B cell (primary cell): ENCODE measurements at regions not wholly inside any gene's neighbourhood (a gene's known extent, or its start where the extent isn't known, plus 50 kb on each side); places are given as distances from the start of the nearest gene placed in this dataset.

Experiments
- ATAC-seq: fragments of 200-7000 bp; cut with Tn5 transposase; one replicate; pipeline ENCODE4 v1.10.0; 2021; ENCODE audit warnings: low read depth, mild to moderate bottlenecking, moderate number of reproducible peaks, moderate library complexity
- CTCF ChIA-PET: fragments of 350-600 bp; sonication (Branson Sonifier 250); formaldehyde crosslinking; loops from one replicate; lab custom pipeline; 2021; ENCODE audit warnings: antibody characterized with exemption, inconsistent platforms; lab: Charles Lee
- POLR2A ChIA-PET: fragments of 350-600 bp; sonication (Branson Sonifier 250); formaldehyde crosslinking; loops from one replicate; lab custom pipeline; 2021; ENCODE audit warnings: antibody characterized with exemption; lab: Charles Lee
- DNase-seq: peaks from one replicate; pipeline ENCODE4 v3.0.0; 2013
- H2AFZ ChIP-seq: 2 replicates; pipeline ENCODE4 v1.6.1; 2012; ENCODE audit warnings: mild to moderate bottlenecking, low read depth, low read length; ENCODE audit not compliant: insufficient read depth, poor library complexity, severe bottlenecking
- H3K27ac ChIP-seq, 2 donors: 1 replicate in 1 of 2; 2 replicates in 1 of 2; pipeline ENCODE4 v1.5.1; 2012 to 2013; ENCODE audit warnings: low read length in 2 of 2, mild to moderate bottlenecking in 2 of 2, moderate library complexity in 1 of 2
- H3K27me3 ChIP-seq, 4 experiments: fragments of 200-600 bp in 1 of 4; sonication (generic) in 1 of 4; replicated peaks in 1 of 4; 1 replicate in 2 of 4; 2 replicates in 2 of 4; pipeline versions ENCODE4 v1.6.1 to v1.7.0; 2013 to 2016; ENCODE audit warnings: low read length in 3 of 4, mild to moderate bottlenecking in 2 of 4, mixed read lengths in 1 of 4, moderate library complexity in 1 of 4; ENCODE audit not compliant: insufficient read depth in 4 of 4, control insufficient read depth in 3 of 4; ENCODE audit errors: control extremely low read depth in 1 of 4
- H3K36me3 ChIP-seq, 2 experiments: replicated peaks in 1 of 2; 1 replicate in 1 of 2; 2 replicates in 1 of 2; pipeline versions ENCODE4 v1.6.1 to v1.7.1; 2013; ENCODE audit warnings: low read length in 1 of 2; ENCODE audit not compliant: insufficient read depth in 2 of 2, control insufficient read depth in 1 of 2; ENCODE audit errors: control extremely low read depth in 1 of 2, extremely low read depth in 1 of 2
- H3K4me1 ChIP-seq, 2 donors: fragments of 200-600 bp in 1 of 2; sonication (generic) in 1 of 2; 1 replicate in 1 of 2; 2 replicates in 1 of 2; pipeline versions ENCODE4 v1.5.1 to v1.6.1; 2013 to 2017; ENCODE audit warnings: low read length in 2 of 2; ENCODE audit not compliant: control insufficient read depth in 2 of 2, insufficient read depth in 2 of 2
- H3K4me2 ChIP-seq: replicated peaks from 2 replicates; pipeline ENCODE3; 2012; ENCODE audit warnings: mild to moderate bottlenecking, low read depth, low read length; ENCODE audit not compliant: poor library complexity, severe bottlenecking
- H3K4me3 ChIP-seq, 5 experiments: fragments of 200-600 bp in 1 of 5; sonication (generic) in 1 of 5; 1 replicate in 3 of 5; 2 replicates in 2 of 5; pipeline versions ENCODE4 v1.5.1 to v1.7.0; 2011 to 2016; ENCODE audit warnings: low read length in 4 of 5, mild to moderate bottlenecking in 4 of 5, low read depth in 2 of 5, control low read depth in 1 of 5, moderate library complexity in 1 of 5; ENCODE audit not compliant: insufficient read depth in 1 of 5; ENCODE audit errors: control extremely low read depth in 1 of 5, extremely low read depth in 1 of 5
- H3K79me2 ChIP-seq: fragments of 200-600 bp; sonication (generic); one replicate; pipeline ENCODE4 v1.6.0; 2016; ENCODE audit warnings: low read length; ENCODE audit not compliant: control insufficient read depth, insufficient read depth
- H3K9ac ChIP-seq: fragments of 200-600 bp; sonication (generic); 2 replicates; pipeline ENCODE4 v1.6.1; 2017; ENCODE audit warnings: mild to moderate bottlenecking, low read length, moderate library complexity
- H3K9me3 ChIP-seq, 3 donors: one replicate each; pipeline versions ENCODE4 v1.6.1 to v1.7.1; 2013; ENCODE audit warnings: low read length in 2 of 3; ENCODE audit not compliant: control insufficient read depth in 2 of 3, insufficient read depth in 1 of 3; ENCODE audit errors: control extremely low read depth in 1 of 3
- H4K20me1 ChIP-seq: 2 replicates; pipeline ENCODE4 v1.6.0; 2012; ENCODE audit warnings: mild to moderate bottlenecking, low read length; ENCODE audit not compliant: insufficient read depth, control insufficient read depth, poor library complexity, severe bottlenecking
- H3K27ac Mint-ChIP-seq: one replicate; pipeline ENCODE4 v1.8.0; 2021; ENCODE audit warnings: mixed read lengths
- H3K27me3 Mint-ChIP-seq: one replicate; pipeline ENCODE4 v1.8.0; 2021; ENCODE audit warnings: mixed read lengths
- H3K4me1 Mint-ChIP-seq: one replicate; pipeline ENCODE4 v1.8.0; 2021; ENCODE audit warnings: mixed read lengths
- H3K4me3 Mint-ChIP-seq: one replicate; pipeline ENCODE4 v1.8.0; 2021; ENCODE audit warnings: mixed read lengths
- H3K9me3 Mint-ChIP-seq: one replicate; pipeline ENCODE4 v1.8.0; 2022; ENCODE audit warnings: mixed read lengths; ENCODE audit not compliant: insufficient read depth
- EZH2 ChIP-seq: IDR thresholded peaks from 2 replicates; pipeline ENCODE4 v1.6.1; 2012; ENCODE audit warnings: borderline replicate concordance, low read depth, mild to moderate bottlenecking, moderate library complexity, low read length; ENCODE audit not compliant: insufficient read depth, poor library complexity, severe bottlenecking
- WGBS: methylation state at CpG from one replicate; pipeline ENCODE4 v1.1.5; 2013; ENCODE audit warnings: missing lambda C conversion rate; ENCODE audit not compliant: insufficient coverage; 5-methylcytosine and 5-hydroxymethylcytosine counted together
- intact Hi-C: fragments of 100-400 bp; cut with micrococcal nuclease; formaldehyde crosslinking; loops from one replicate; pipeline ENCODE4 v1.10.0; 2022
- TF ChIP-seq, protein P1 (sequence below): fragments of 200-600 bp; IDR thresholded peaks from one replicate; pipeline ENCODE4 v1.8.0; 2022; ENCODE audit warnings: antibody characterized with exemption, mild to moderate bottlenecking

DNA sequence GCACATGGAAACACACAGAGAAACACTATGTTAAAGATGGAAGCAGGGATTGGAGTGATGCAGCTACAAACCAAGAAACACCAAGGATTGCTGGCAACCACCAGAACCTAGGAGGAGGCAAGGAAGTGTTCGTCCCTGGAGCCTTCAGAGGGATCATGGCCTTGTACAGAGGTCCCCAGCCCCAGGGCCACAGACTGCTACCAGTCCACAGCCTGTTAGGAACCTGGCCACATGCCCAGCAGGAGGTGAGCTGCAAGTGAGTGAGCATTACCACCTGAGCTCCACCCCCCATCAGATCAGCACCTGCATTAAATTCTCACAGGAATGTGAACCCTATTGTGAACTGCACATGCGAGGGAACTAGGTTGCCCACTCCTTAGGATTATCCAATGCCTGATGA lies 505.7 kb upstream of the MDFIC2 start:
- DNase-seq (no peak), ATAC-seq (no peak)
- Histone ChIP-seq H3K4me1 (no peaks in the 10 kb centered on the region), H2AFZ (no peak overlapping the region), H3K9me3 (peaks cover 0 to 5% (median 3%) of the 10 kb centered on the region in 3 donors), H3K79me2 (no peaks in the 10 kb centered on the region), H3K9ac (no peak overlapping the region), H4K20me1 (no peaks in the 10 kb centered on the region), H3K27ac (no peak overlapping the region), H3K27me3 (peaks cover 0 to 4% (median 0%) of the 10 kb centered on the region in 4 experiments), H3K4me2 (no peak overlapping the region), H3K36me3 (no peaks in the 10 kb centered on the region), H3K4me3 (no peak overlapping the region)
- ChIA-PET POLR2A (no interaction called here), CTCF (no interaction called here)
- TF ChIP-seq, protein P1, sequence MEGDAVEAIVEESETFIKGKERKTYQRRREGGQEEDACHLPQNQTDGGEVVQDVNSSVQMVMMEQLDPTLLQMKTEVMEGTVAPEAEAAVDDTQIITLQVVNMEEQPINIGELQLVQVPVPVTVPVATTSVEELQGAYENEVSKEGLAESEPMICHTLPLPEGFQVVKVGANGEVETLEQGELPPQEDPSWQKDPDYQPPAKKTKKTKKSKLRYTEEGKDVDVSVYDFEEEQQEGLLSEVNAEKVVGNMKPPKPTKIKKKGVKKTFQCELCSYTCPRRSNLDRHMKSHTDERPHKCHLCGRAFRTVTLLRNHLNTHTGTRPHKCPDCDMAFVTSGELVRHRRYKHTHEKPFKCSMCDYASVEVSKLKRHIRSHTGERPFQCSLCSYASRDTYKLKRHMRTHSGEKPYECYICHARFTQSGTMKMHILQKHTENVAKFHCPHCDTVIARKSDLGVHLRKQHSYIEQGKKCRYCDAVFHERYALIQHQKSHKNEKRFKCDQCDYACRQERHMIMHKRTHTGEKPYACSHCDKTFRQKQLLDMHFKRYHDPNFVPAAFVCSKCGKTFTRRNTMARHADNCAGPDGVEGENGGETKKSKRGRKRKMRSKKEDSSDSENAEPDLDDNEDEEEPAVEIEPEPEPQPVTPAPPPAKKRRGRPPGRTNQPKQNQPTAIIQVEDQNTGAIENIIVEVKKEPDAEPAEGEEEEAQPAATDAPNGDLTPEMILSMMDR = no peak
- TF ChIP-seq EZH2 = no peak
- no peaks in the 10 kb centered on the region for H3K4me1 Mint-ChIP-seq
- intact Hi-C loops = no loop called here
- H3K9me3 Mint-ChIP-seq = no peaks in the 10 kb centered on the region
- WGBS = 64% methylated on average over 2 of the region's 2 CpGs
- H3K27me3 Mint-ChIP-seq = no peaks in the 10 kb centered on the region
- H3K27ac Mint-ChIP-seq = no peak overlapping the region
- H3K4me3 Mint-ChIP-seq = no peak overlapping the region

DNA sequence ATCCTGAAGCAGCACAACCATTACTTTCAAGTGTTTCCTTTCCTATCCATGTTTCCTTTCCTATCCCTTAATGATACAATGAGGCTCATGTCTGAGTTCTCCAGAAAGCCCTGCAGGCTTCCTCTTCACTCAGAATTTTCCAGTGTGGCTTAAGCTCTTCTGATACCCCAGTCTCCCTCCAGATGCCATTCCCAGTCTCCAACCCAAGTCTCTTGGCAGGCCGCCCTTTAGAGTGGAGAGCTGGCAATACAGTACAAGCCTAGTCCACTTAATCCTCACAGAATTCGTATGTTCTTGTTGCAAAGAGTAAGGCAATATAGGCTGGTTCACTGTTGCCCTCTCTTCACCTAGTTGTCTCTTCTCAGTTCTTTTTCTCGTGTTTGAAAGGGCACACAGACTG lies 503.9 kb upstream of the MDFIC2 start:
- Mint-ChIP-seq H3K4me3 (no peak overlapping the region), H3K4me1 (no peaks in the 10 kb centered on the region), H3K9me3 (no peaks in the 10 kb centered on the region), H3K27me3 (no peaks in the 10 kb centered on the region), H3K27ac (no peak overlapping the region)
- CTCF ChIA-PET = no interaction called here
- Histone ChIP-seq H3K9me3 (peaks cover 0 to 5% (median 3%) of the 10 kb centered on the region in 3 donors), H3K4me3 (no peak overlapping the region), H2AFZ (no peak overlapping the region), H4K20me1 (no peaks in the 10 kb centered on the region), H3K4me1 (no peaks in the 10 kb centered on the region), H3K27me3 (peaks cover 0 to 4% (median 0%) of the 10 kb centered on the region in 4 experiments), H3K9ac (no peak overlapping the region), H3K27ac (no peak overlapping the region), H3K79me2 (no peaks in the 10 kb centered on the region), H3K36me3 (no peaks in the 10 kb centered on the region), H3K4me2 (no peak overlapping the region)
- TF ChIP-seq, protein P1 = no peak
- TF ChIP-seq EZH2 = no peak
- intact Hi-C loops = no loop called here
- ATAC-seq = no peak
- POLR2A ChIA-PET = no interaction called here
- DNase-seq = no peak
- 93% methylated on average over 2 of the region's 3 CpGs for WGBS
